OCI-LY1 (cell line): ENCODE measurements at regions not wholly inside any gene's neighbourhood (a gene's known extent, or its start where the extent isn't known, plus 50 kb on each side); places are given as distances from the start of the nearest gene placed in this dataset.

Experiments
- H2AFZ ChIP-seq: fragments of 200-600 bp; sonication (generic), shearing (Covaris generic); 2 replicates; pipeline ENCODE4 v1.6.0; 2014; ENCODE audit warnings: antibody characterized with exemption, mild to moderate bottlenecking, low read length
- H3F3A ChIP-seq: fragments of 200-600 bp; sonication (generic), shearing (Covaris generic); 2 replicates; pipeline ENCODE4 v1.6.0; 2014; ENCODE audit warnings: mild to moderate bottlenecking, antibody characterized with exemption, low read length, moderate library complexity; ENCODE audit not compliant: insufficient read depth
- H3K27ac ChIP-seq: fragments of 200-600 bp; sonication (generic); 2 replicates; pipeline ENCODE4 v1.5.1; 2014; ENCODE audit warnings: low read length, mixed run types, mild to moderate bottlenecking, low read depth; ENCODE audit not compliant: poor library complexity, severe bottlenecking
- H3K27me3 ChIP-seq: fragments of 200-600 bp; sonication (generic); 2 replicates; pipeline ENCODE4 v1.6.0; 2014; ENCODE audit warnings: antibody characterized with exemption, mild to moderate bottlenecking, low read length, moderate library complexity; ENCODE audit not compliant: insufficient read depth
- H3K36me3 ChIP-seq: fragments of 200-600 bp; sonication (generic); 2 replicates; pipeline ENCODE4 v1.6.1; 2014; ENCODE audit warnings: mild to moderate bottlenecking, antibody characterized with exemption, low read length, moderate library complexity, mixed read lengths; ENCODE audit not compliant: insufficient read depth
- H3K4me1 ChIP-seq: fragments of 200-600 bp; sonication (generic); 2 replicates; pipeline ENCODE4 v1.5.1; 2014; ENCODE audit warnings: mild to moderate bottlenecking, low read length, moderate library complexity; ENCODE audit not compliant: insufficient read depth, severe bottlenecking
- H3K4me2 ChIP-seq: fragments of 200-600 bp; sonication (generic), shearing (Covaris generic); 2 replicates; pipeline ENCODE4 v1.6.1; 2014; ENCODE audit warnings: low read length
- H3K4me3 ChIP-seq: fragments of 200-600 bp; sonication (generic); 2 replicates; pipeline ENCODE4 v1.5.1; 2014; ENCODE audit warnings: low read length, low read depth, mild to moderate bottlenecking, mixed read lengths; ENCODE audit not compliant: poor library complexity, severe bottlenecking
- H3K79me2 ChIP-seq: fragments of 200-600 bp; shearing (Covaris generic); 2 replicates; pipeline ENCODE4 v1.6.1; 2016; ENCODE audit warnings: mixed run types, low read length, mixed read lengths; ENCODE audit not compliant: insufficient read depth
- H3K9ac ChIP-seq: fragments of 200-600 bp; sonication (generic), shearing (Covaris generic); 2 replicates; pipeline ENCODE4 v1.6.1; 2014; ENCODE audit warnings: mild to moderate bottlenecking, low read length, mixed read lengths
- H3K9me2 ChIP-seq: fragments of 200-600 bp; sonication (generic), shearing (Covaris generic); 2 replicates; pipeline ENCODE4 v1.6.1; 2014; ENCODE audit warnings: low read depth, mild to moderate bottlenecking, low read length, mixed read lengths
- H3K9me3 ChIP-seq: fragments of 200-600 bp; shearing (Covaris generic); 2 replicates; pipeline ENCODE4 v1.6.1; 2014; ENCODE audit warnings: low read length, mixed read lengths
- H4K20me1 ChIP-seq: fragments of 200-600 bp; sonication (generic), shearing (Covaris generic); 2 replicates; pipeline ENCODE4 v1.6.0; 2016; ENCODE audit warnings: mild to moderate bottlenecking, low read length; ENCODE audit not compliant: insufficient read depth
- CTCF ChIP-seq: fragments of 200-600 bp; sonication (generic), shearing (Covaris generic); IDR thresholded peaks from 2 replicates; pipeline ENCODE4 v1.5.1; 2017; ENCODE audit warnings: mild to moderate bottlenecking, antibody characterized with exemption, low read length, moderate library complexity, mixed read lengths
- EZH2 ChIP-seq: fragments of 200-600 bp; sonication (generic), shearing (Covaris generic); IDR thresholded peaks from 2 replicates; pipeline ENCODE4 v1.8.0; 2017; ENCODE audit warnings: borderline replicate concordance, mixed run types, mild to moderate bottlenecking, antibody characterized with exemption, low read length, moderate library complexity, mixed read lengths

- Histone ChIP-seq H3K36me3 (no peaks in the 10 kb centered on the region), H3K4me3 (no peak overlapping the region), H3K9me2 (no peaks in the 10 kb centered on the region), H4K20me1 (no peaks in the 10 kb centered on the region), H2AFZ (no peak overlapping the region), H3K9ac (no peak overlapping the region), H3F3A (no peaks in the 10 kb centered on the region), H3K4me1 (no peaks in the 10 kb centered on the region), H3K4me2 (no peak overlapping the region), H3K9me3 (no peaks in the 10 kb centered on the region), H3K27me3 (no peaks in the 10 kb centered on the region), H3K27ac (no peak overlapping the region), H3K79me2 (no peaks in the 10 kb centered on the region)
- TF ChIP-seq EZH2, result no peak
- TF ChIP-seq CTCF, result no peak
Measured at GRCh38 chr20:60500038-60500701, 541.9 kb downstream of the CDH26 start.

GRCh38 chr20:60501048-60501447 lies 542.8 kb downstream of the CDH26 start:
- Histone ChIP-seq H3K4me3 (no peak overlapping the region), H3K36me3 (no peaks in the 10 kb centered on the region), H3K27me3 (no peaks in the 10 kb centered on the region), H3K9me3 (no peaks in the 10 kb centered on the region), H3K4me1 (no peaks in the 10 kb centered on the region), H3K9ac (no peak overlapping the region), H4K20me1 (no peaks in the 10 kb centered on the region), H3K4me2 (no peak overlapping the region), H2AFZ (no peak overlapping the region), H3K9me2 (no peaks in the 10 kb centered on the region), H3K79me2 (no peaks in the 10 kb centered on the region), H3F3A (no peaks in the 10 kb centered on the region), H3K27ac (no peak overlapping the region)
- TF ChIP-seq EZH2, result no peak
- no peak for TF ChIP-seq CTCF

GRCh38 chr20:60502881-60503280 lies 544.7 kb downstream of the CDH26 start:
- Histone ChIP-seq H4K20me1 (no peaks in the 10 kb centered on the region), H3K4me3 (no peak overlapping the region), H3K79me2 (no peaks in the 10 kb centered on the region), H3K27me3 (no peaks in the 10 kb centered on the region), H3K4me1 (no peaks in the 10 kb centered on the region), H2AFZ (no peak overlapping the region), H3K36me3 (no peaks in the 10 kb centered on the region), H3K9ac (no peak overlapping the region), H3K27ac (no peak overlapping the region), H3F3A (no peaks in the 10 kb centered on the region), H3K9me2 (no peaks in the 10 kb centered on the region), H3K4me2 (no peak overlapping the region), H3K9me3 (no peaks in the 10 kb centered on the region)
- TF ChIP-seq CTCF, result no peak
- no peak for TF ChIP-seq EZH2
